IPS-18c (cell line): ENCODE measurements at regions not wholly inside any gene's neighbourhood (a gene's known extent, or its start where the extent isn't known, plus 50 kb on each side); places are given as distances from the start of the nearest gene placed in this dataset.
"Not testable (repeated sequence)": the region's sequence is repeated elsewhere in the genome, so short reads cannot be mapped to it uniquely, and the experiment has no call there.

Experiments
- H3K4me3 ChIP-seq: 2 replicates; pipeline ENCODE4 v1.7.0; 2013; ENCODE audit warnings: low read depth, mild to moderate bottlenecking, low read length, moderate library complexity; ENCODE audit not compliant: insufficient read depth
- H3K9me3 ChIP-seq: one replicate; pipeline ENCODE4 v1.6.1; 2013; ENCODE audit warnings: mild to moderate bottlenecking, low read length, moderate library complexity; ENCODE audit not compliant: control insufficient read depth, insufficient read depth

GRCh38 chr7:91776171-91776570 lies 104.3 kb downstream of the MTERF1 start:
- Histone ChIP-seq H3K4me3 (no peak overlapping the region), H3K9me3 (no peaks in the 10 kb centered on the region)

GRCh38 chr7:91777522-91777921 lies 103.0 kb downstream of the MTERF1 start:
- Histone ChIP-seq H3K9me3 (no peaks in the 10 kb centered on the region), H3K4me3 (no peak overlapping the region)

GRCh38 chr7:91778416-91778815 lies 102.1 kb downstream of the MTERF1 start:
- Histone ChIP-seq H3K4me3 (no peak overlapping the region), H3K9me3 (no peaks in the 10 kb centered on the region)

- Histone ChIP-seq H3K4me3 (no peak overlapping the region), H3K9me3 (no peaks in the 10 kb centered on the region)
These were observed 100.0 kb downstream of the MTERF1 start for GRCh38 chr7:91780521-91780920.

- Histone ChIP-seq H3K9me3 (no peaks in the 10 kb centered on the region), H3K4me3 (no peak overlapping the region)
These were observed 96.0 kb downstream of the MTERF1 start for GRCh38 chr7:91784469-91784868.

- peaks cover 4% of the 10 kb centered on the region for H3K9me3 ChIP-seq
- no peak overlapping the region for H3K4me3 ChIP-seq
These were observed 92.6 kb downstream of the MTERF1 start for GRCh38 chr7:91787931-91788330.

- Histone ChIP-seq H3K4me3 (no peak overlapping the region), H3K9me3 (peaks cover 5% of the 10 kb centered on the region)
These were observed 91.4 kb downstream of the MTERF1 start for GRCh38 chr7:91789086-91789485.

- H3K4me3 ChIP-seq: no peak overlapping the region
- peaks cover 5% of the 10 kb centered on the region for H3K9me3 ChIP-seq
These were observed 90.9 kb downstream of the MTERF1 start for GRCh38 chr7:91789558-91789957.

GRCh38 chr7:91790646-91791045 lies 89.9 kb downstream of the MTERF1 start:
- H3K4me3 ChIP-seq, H3K9me3 ChIP-seq: not testable (repeated sequence)

GRCh38 chr7:91796122-91796521 lies 84.4 kb downstream of the MTERF1 start:
- Histone ChIP-seq H3K4me3 (no peak overlapping the region), H3K9me3 (peaks cover 2% of the 10 kb centered on the region)

GRCh38 chr7:91798425-91798824 lies 82.1 kb downstream of the MTERF1 start:
- no peaks in the 10 kb centered on the region for H3K9me3 ChIP-seq
- no peak overlapping the region for H3K4me3 ChIP-seq

GRCh38 chr7:91800389-91800788 lies 80.1 kb downstream of the MTERF1 start:
- Histone ChIP-seq H3K9me3 (no peaks in the 10 kb centered on the region), H3K4me3 (no peak overlapping the region)

- Histone ChIP-seq H3K9me3 (no peaks in the 10 kb centered on the region), H3K4me3 (no peak overlapping the region)
These were observed 79.0 kb downstream of the MTERF1 start for GRCh38 chr7:91801331-91801983.

- Histone ChIP-seq H3K9me3 (no peaks in the 10 kb centered on the region), H3K4me3 (no peak overlapping the region)
These were observed 69.3 kb downstream of the MTERF1 start for GRCh38 chr7:91811236-91811635.

- H3K9me3 ChIP-seq: no peaks in the 10 kb centered on the region
- no peak overlapping the region for H3K4me3 ChIP-seq
These were observed 68.9 kb downstream of the MTERF1 start for GRCh38 chr7:91811641-91812040.

GRCh38 chr7:91812388-91812787 lies 68.1 kb downstream of the MTERF1 start:
- Histone ChIP-seq H3K9me3 (peaks cover 1% of the 10 kb centered on the region), H3K4me3 (no peak overlapping the region)

- H3K9me3 ChIP-seq: peaks cover 3% of the 10 kb centered on the region
- no peak overlapping the region for H3K4me3 ChIP-seq
These were observed 66.3 kb downstream of the MTERF1 start for GRCh38 chr7:91814189-91814588.
